ENCODE measurements at regions not wholly inside any gene's neighbourhood (a gene's known extent, or its start where the extent isn't known, plus 50 kb on each side); places are given as distances from the start of the nearest gene placed in this dataset.

- H3K36me3 ChIP-seq (ENCODE audit: insufficient read depth, low read length) = no peaks in the 10 kb centered on the region
- H3K9me3 ChIP-seq (ENCODE audit: insufficient read depth, low read depth, low read length) = no peaks in the 10 kb centered on the region
- no peaks in the 10 kb centered on the region for H3K79me2 ChIP-seq (ENCODE audit: insufficient read depth, low read length)
- no peaks in the 10 kb centered on the region for H3K9me3 Mint-ChIP-seq (ENCODE audit: unreplicated experiment)
- no peak overlapping the region for H3K4me2 ChIP-seq (ENCODE audit: low read length)
- no peak overlapping the region for H3K4me3 ChIP-seq (ENCODE audit: insufficient read depth, low read depth, low read length)
- no peak overlapping the region for H3K27ac Mint-ChIP-seq (ENCODE audit: unreplicated experiment)
- no peaks in the 10 kb centered on the region for H4K20me1 ChIP-seq (ENCODE audit: insufficient read depth, low read length)
- H3K9ac ChIP-seq (ENCODE audit: low read length) = no peak overlapping the region
- H3K36me3 Mint-ChIP-seq (ENCODE audit: low read depth, unreplicated experiment) = no peaks in the 10 kb centered on the region
- no peaks in the 10 kb centered on the region for H3K4me1 ChIP-seq (ENCODE audit: insufficient read depth, low read length)
- no peaks in the 10 kb centered on the region for H3K27me3 ChIP-seq (ENCODE audit: insufficient read depth, low read length)
- no peak overlapping the region for H3K27ac ChIP-seq (ENCODE audit: low read depth, low read length)
- FAIRE-seq = no peak
- no peak overlapping the region for H3K4me3 Mint-ChIP-seq (ENCODE audit: unreplicated experiment)
- TF ChIP-seq CTCF (IDR thresholded peaks at IDR 0.05; ENCODE audit: insufficient read depth, low read depth, low read length) = no peak
- TF ChIP-seq EZH2 (IDR thresholded peaks at IDR 0.05; ENCODE audit: insufficient read depth, low read length) = no peak
- no peaks in the 10 kb centered on the region for H3K4me1 Mint-ChIP-seq (ENCODE audit: low read depth, unreplicated experiment)
- no peaks in the 10 kb centered on the region for H3K27me3 Mint-ChIP-seq (ENCODE audit: low read depth, unreplicated experiment)
- no peak for DNase-seq (ENCODE audit: low read depth)
- H2AFZ ChIP-seq (ENCODE audit: low read depth, low read length) = no peak overlapping the region
Measured at GRCh38 chr2:147569426-147569825, 275.4 kb upstream of the ACVR2A start.

GRCh38 chr2:147568109-147568508 is 276.7 kb upstream of the ACVR2A start:
- no peaks in the 10 kb centered on the region for H3K79me2 ChIP-seq (ENCODE audit: insufficient read depth, low read length)
- H3K36me3 Mint-ChIP-seq (ENCODE audit: low read depth, unreplicated experiment) = no peaks in the 10 kb centered on the region

More at GRCh38 chr2:147568109-147568508, 276.7 kb upstream of the ACVR2A start:
- Mint-ChIP-seq H3K4me3 (ENCODE audit: unreplicated experiment) (no peak overlapping the region), H3K27ac (ENCODE audit: unreplicated experiment) (no peak overlapping the region), H3K9me3 (ENCODE audit: unreplicated experiment) (no peaks in the 10 kb centered on the region), H3K27me3 (ENCODE audit: low read depth, unreplicated experiment) (no peaks in the 10 kb centered on the region), H3K4me1 (ENCODE audit: low read depth, unreplicated experiment) (no peaks in the 10 kb centered on the region)
- Histone ChIP-seq H3K9me3 (ENCODE audit: insufficient read depth, low read depth, low read length) (no peaks in the 10 kb centered on the region), H3K36me3 (ENCODE audit: insufficient read depth, low read length) (no peaks in the 10 kb centered on the region), H3K27ac (ENCODE audit: low read depth, low read length) (no peak overlapping the region), H4K20me1 (ENCODE audit: insufficient read depth, low read length) (no peaks in the 10 kb centered on the region), H3K4me2 (ENCODE audit: low read length) (no peak overlapping the region), H3K27me3 (ENCODE audit: insufficient read depth, low read length) (no peaks in the 10 kb centered on the region), H3K4me1 (ENCODE audit: insufficient read depth, low read length) (no peaks in the 10 kb centered on the region), H3K9ac (ENCODE audit: low read length) (no peak overlapping the region), H2AFZ (ENCODE audit: low read depth, low read length) (no peak overlapping the region), H3K4me3 (ENCODE audit: insufficient read depth, low read depth, low read length) (no peak overlapping the region)
- TF ChIP-seq EZH2 (IDR thresholded peaks at IDR 0.05; ENCODE audit: insufficient read depth, low read length) (no peak), CTCF (IDR thresholded peaks at IDR 0.05; ENCODE audit: insufficient read depth, low read depth, low read length) (no peak)
- no peak for FAIRE-seq
- DNase-seq (ENCODE audit: low read depth) = no peak

Measured in astrocyte (in vitro differentiated cells and primary cell).